HG02798 (cell line): ENCODE measurements at regions not wholly inside any gene's neighbourhood (a gene's known extent, or its start where the extent isn't known, plus 50 kb on each side); places are given as distances from the start of the nearest gene placed in this dataset.
A peak's percentile ranks its signal among the peaks of the same experiment; 100 is the strongest.

ENCODE experiments used
- ATAC-seq: cut with Tn5 transposase; IDR thresholded peaks from one replicate; pipeline ENCODE4 v1.9.1; 2021; ENCODE audit warnings: mild to moderate bottlenecking; ENCODE audit not compliant: unreplicated experiment, poor library complexity

GRCh38 chr14:56878766-56879165, 68.5 kb upstream of the OTX2 start:
- no peak for ATAC-seq

DNA sequence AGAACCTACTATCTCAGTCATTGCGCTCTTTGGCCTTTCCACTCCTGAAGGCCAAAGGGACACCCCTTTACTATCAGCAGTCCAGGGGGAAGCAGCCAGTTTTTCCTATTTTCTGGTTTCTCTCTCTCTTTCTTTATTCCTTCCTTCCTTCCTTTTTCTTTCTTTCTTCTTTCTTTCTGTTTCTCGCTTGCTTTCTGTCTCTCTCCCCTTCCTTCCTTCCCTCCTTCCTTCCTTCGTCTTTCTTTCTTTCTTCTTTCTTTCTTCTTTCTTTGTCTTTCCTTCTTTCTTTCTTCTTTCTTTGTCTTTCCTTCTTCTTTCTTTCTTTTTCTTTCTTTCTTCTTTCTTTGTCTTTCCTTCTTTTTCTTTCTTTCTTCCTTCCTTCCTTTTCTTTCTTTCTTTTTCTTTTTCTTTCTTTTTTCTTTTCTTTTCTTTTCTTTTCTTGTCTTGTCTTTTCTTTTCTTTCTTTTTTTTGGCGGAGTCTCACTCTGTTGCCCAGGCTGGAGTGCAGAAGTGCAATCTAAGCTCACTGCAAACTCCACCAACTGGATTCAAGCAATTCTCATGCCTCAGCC, 64.9 kb upstream of the OTX2 start:
- ATAC-seq: no peak

DNA sequence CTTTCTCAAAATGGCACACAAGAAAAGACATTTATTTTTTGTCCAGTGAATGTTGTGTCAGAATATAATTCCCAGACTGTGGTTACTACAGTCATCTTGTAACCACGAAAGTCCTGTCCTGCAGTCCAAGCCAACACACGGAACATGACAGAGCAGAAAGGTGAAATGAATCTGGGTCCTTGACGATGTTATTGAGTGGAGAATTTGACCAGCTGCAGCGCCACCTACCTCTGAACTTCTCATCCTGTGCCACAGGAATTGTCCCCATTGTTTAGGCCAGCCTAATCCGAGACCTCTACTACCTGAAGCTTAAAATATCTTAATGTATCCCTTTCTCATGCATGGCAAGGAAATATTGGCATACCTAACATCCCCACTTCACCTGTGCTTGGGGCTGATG, 64.1 kb upstream of the OTX2 start:
- peak; percentile 40 for ATAC-seq

DNA sequence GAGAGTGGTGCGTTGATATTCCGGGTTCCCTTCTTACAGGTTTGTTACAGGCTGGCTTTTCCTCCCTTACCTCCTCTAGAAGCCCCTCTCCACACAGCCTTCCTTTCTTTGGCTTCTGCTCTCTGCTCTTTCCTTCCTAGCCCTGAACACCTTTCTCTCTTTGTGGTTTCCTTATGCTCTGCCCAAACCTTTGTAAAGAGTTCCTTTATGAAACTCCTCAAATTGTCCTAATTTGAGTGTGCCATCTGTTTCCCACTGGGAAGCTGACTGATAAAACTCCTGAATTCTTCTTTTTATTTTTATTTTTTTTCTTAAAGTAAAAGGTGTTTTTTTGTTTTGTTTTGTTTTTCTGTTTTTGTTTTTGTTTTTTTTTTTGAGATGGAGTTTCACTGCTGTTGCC, 60.1 kb upstream of the OTX2 start:
- no peak for ATAC-seq

DNA sequence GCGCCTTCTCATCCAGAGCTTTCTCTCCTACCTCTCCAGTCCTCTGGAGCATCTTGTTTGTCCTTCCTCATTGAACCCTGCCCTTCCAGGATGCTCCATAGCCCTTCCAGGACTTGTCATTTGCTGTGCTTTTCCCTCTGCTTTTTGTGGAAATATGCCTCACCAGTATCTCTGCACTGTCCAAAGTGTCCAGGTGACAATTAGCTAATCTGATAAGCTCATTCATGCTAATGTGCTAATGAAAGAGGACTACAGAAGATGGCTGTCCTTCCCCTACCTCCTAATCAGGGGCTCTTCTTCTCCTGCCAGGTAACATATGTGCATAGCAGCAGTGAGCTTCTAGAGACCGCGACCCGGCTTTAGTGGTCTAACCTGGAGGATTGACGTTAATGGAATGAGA, 58.4 kb upstream of the OTX2 start:
- no peak for ATAC-seq

DNA sequence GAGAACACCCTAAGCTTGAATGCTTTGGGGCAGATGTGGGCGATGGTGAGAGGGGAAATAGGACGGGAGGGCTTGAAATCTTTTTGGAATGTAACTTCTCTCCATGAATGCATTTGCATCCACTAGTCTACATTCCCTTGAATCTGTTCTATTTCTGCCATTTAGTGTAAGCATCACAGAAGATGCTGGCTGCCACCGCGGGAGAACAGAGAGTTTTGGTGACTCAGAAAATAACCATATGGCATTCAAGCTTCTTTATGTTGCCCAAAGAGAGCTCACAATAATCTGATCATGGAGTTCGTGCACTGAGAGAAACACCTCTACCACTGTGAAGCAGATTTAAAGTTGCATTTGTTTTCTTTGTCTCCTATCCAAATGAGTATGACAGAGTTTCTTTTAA, 52.6 kb upstream of the OTX2 start:
- ATAC-seq: no peak

GRCh38 chr14:56860441-56860840, 50.2 kb upstream of the OTX2 start:
- no peak for ATAC-seq
